ENCODE measurements at regions not wholly inside any gene's neighbourhood (a gene's known extent, or its start where the extent isn't known, plus 50 kb on each side); places are given as distances from the start of the nearest gene placed in this dataset.
"Not testable (repeated sequence)": the region's sequence is repeated elsewhere in the genome, so short reads cannot be mapped to it uniquely, and the experiment has no call there.

GRCh38 chrX:96480081-96480480 lies 204.6 kb upstream of the DIAPH2 start:
- no peak overlapping the region for H3K27ac Mint-ChIP-seq
- no peak for ATAC-seq (ENCODE audit: low read depth)
- H3K9me3 Mint-ChIP-seq = no peaks in the 10 kb centered on the region
- no peaks in the 10 kb centered on the region for H3K27me3 Mint-ChIP-seq
- no peaks in the 10 kb centered on the region for H3K36me3 Mint-ChIP-seq (ENCODE audit: low read depth)
- intact Hi-C loops (cut with micrococcal nuclease) = no loop called here
- H3K4me1 Mint-ChIP-seq = no peaks in the 10 kb centered on the region
- DNase-seq = no peak
- H3K4me3 Mint-ChIP-seq = no peak overlapping the region
- no peak for TF ChIP-seq CTCF (IDR thresholded peaks at IDR 0.05)
- POLR2A ChIA-PET = interaction anchor here (0.6 kb wide), 1 partner anchor 17 kb away, joined by 3 read pairs; no protein-coding TSS in a partner anchor
- CTCF ChIA-PET = no interaction called here

DNA sequence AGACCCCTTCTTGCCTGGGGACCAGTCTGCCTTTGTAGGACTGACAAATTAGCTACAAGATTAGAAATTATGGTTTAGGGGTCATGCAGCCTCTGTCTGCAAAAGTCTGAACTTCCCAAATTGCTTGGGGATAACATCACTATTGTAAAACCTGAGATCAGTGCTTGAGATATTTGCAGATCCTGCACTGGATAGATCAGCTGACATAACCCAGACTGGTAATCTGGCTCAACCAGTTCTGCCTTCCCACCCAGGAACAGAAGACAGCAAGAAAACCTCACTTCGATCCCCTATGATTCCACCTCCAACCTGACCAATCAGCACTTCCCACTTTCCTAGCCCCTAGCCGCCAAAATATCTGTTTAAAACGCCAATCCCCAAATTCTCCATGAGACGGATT lies 202.8 kb upstream of the DIAPH2 start:
- Mint-ChIP-seq H3K36me3 (ENCODE audit: low read depth) (no peaks in the 10 kb centered on the region), H3K4me1 (no peaks in the 10 kb centered on the region), H3K9me3 (no peaks in the 10 kb centered on the region), H3K4me3 (no peak overlapping the region), H3K27me3 (no peaks in the 10 kb centered on the region), H3K27ac (no peak overlapping the region)
- DNase-seq (no peak), ATAC-seq (ENCODE audit: low read depth) (no peak)
- intact Hi-C loops (cut with micrococcal nuclease) = no loop called here
- POLR2A ChIA-PET = no interaction called here
- TF ChIP-seq CTCF (IDR thresholded peaks at IDR 0.05) = no peak
- CTCF ChIA-PET = no interaction called here

DNA sequence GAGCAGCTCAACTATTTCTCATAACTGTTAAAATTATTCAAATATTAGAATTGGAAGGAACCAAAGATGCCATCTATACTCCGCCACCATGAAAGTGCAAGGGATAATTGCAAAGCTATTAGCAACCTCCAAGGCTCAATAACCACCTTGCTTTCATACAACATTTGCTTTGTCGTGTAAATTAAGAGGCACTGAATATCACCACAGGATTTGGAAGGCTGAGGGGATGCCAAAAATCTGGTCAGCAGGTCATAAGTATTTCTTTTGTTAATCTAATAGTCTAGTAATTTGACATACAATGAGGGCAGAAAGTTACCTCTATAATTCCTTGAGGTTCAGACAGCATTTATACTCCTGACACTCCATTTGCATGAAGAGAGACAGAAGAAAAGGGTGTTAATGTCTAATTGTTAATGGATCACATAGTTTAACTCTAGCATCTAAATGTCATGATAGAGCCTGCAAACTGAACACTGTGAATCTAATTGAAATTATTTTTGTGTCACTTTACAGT lies 200.9 kb upstream of the DIAPH2 start:
- Mint-ChIP-seq H3K4me1 (no peaks in the 10 kb centered on the region), H3K27me3 (no peaks in the 10 kb centered on the region), H3K27ac (no peak overlapping the region), H3K9me3 (no peaks in the 10 kb centered on the region), H3K36me3 (ENCODE audit: low read depth) (no peaks in the 10 kb centered on the region), H3K4me3 (no peak overlapping the region)
- no peak for TF ChIP-seq CTCF (IDR thresholded peaks at IDR 0.05)
- ATAC-seq (ENCODE audit: low read depth) = no peak
- intact Hi-C loops (cut with micrococcal nuclease) = no loop called here
- no peak for DNase-seq
- ChIA-PET CTCF (no interaction called here), POLR2A (no interaction called here)

DNA sequence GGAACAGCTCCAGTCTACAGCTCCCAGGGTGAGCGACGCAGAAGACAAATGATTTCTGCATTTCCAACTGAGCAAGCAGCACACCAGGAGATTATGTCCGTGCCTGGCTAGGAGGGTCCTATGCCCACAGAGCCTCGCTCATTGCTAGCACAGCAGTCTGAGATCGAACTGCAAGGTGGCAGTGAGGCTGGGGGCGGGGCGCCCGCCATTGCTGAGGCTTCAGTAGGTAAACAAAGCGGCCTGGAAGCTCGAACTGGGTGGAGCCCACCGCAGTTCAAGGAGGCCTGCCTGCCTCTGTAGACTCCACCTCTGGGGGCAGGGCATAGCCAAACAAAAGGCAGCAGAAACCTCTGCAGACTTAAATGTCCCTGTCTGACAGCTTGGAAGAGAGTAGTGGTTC lies 198.0 kb upstream of the DIAPH2 start:
- POLR2A ChIA-PET; intact Hi-C loops (cut with micrococcal nuclease); CTCF ChIA-PET; H3K27ac Mint-ChIP-seq; H3K9me3 Mint-ChIP-seq; H3K4me3 Mint-ChIP-seq; DNase-seq; H3K27me3 Mint-ChIP-seq; H3K4me1 Mint-ChIP-seq; H3K36me3 Mint-ChIP-seq (ENCODE audit: low read depth); ATAC-seq (ENCODE audit: low read depth): not testable (repeated sequence)

DNA sequence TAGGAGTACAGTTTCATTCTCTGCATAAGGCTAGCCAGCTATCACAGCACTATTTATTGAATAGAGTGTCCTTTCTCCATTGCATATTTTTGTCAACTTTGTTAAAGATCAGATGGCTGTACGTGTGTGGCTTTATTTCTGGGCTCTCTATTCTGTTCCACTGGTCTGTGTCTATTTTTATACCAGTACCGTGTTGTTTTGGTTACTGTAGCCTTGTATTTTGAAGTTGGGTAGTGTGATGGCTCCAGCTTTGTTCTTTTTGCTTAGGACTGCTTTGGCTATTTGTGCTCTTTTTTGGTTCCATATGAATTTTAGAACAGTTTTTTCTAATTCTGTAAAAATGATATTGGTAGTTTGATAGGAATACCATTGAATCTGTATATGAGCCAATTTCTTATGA lies 182.1 kb upstream of the DIAPH2 start:
- no peaks in the 10 kb centered on the region for H3K4me1 Mint-ChIP-seq
- ChIA-PET POLR2A (no interaction called here), CTCF (no interaction called here)
- no peaks in the 10 kb centered on the region for H3K36me3 Mint-ChIP-seq (ENCODE audit: low read depth)
- ATAC-seq (ENCODE audit: low read depth) (no peak), DNase-seq (no peak)
- no peak overlapping the region for H3K4me3 Mint-ChIP-seq
- TF ChIP-seq CTCF (IDR thresholded peaks at IDR 0.05) = no peak
- intact Hi-C loops (cut with micrococcal nuclease) = no loop called here
- no peaks in the 10 kb centered on the region for H3K27me3 Mint-ChIP-seq
- no peak overlapping the region for H3K27ac Mint-ChIP-seq
- no peaks in the 10 kb centered on the region for H3K9me3 Mint-ChIP-seq

- H3K4me3 Mint-ChIP-seq; H3K4me1 Mint-ChIP-seq; H3K36me3 Mint-ChIP-seq (ENCODE audit: low read depth); H3K27me3 Mint-ChIP-seq; intact Hi-C loops (cut with micrococcal nuclease); H3K9me3 Mint-ChIP-seq; POLR2A ChIA-PET; CTCF ChIA-PET; H3K27ac Mint-ChIP-seq; DNase-seq; ATAC-seq (ENCODE audit: low read depth): not testable (repeated sequence)
Observed at GRCh38 chrX:96529386-96529785, 155.3 kb upstream of the DIAPH2 start.

Data from activated B cell treated with CpG ODN at 0.5 μM for 24 hours (primary cell).